HepG2 (cell line): ENCODE measurements at regions not wholly inside any gene's neighbourhood (a gene's known extent, or its start where the extent isn't known, plus 50 kb on each side); places are given as distances from the start of the nearest gene placed in this dataset.

Experiments
- ATAC-seq: fragments of 200-7000 bp; cut with Tn5 transposase; 3 replicates; pipeline ENCODE4 v1.9.1; 2020; ENCODE audit warnings: mild to moderate bottlenecking, moderate library complexity
- BruUV-seq: library from RNA; stranded (reverse); fragments of 400-500 nt; replicated peaks from 2 replicates; lab custom pipeline; 2021; lab: Mats Ljungman, UMichigan
- CTCF ChIA-PET: fragments of 300-600 bp; formaldehyde crosslinking; extraction: SDS; loops from one replicate; lab custom pipeline; 2021; ENCODE audit warnings: low total read pairs, inconsistent platforms, low intra/inter-chr PET ratio; lab: Yijun Ruan, JAX
- POLR2A ChIA-PET: fragments of 350-600 bp; sonication (Branson Sonifier 250); formaldehyde crosslinking; loops from one replicate; lab custom pipeline; 2020; ENCODE audit warnings: antibody characterized with exemption, inconsistent platforms; lab: Yijun Ruan, JAX
- DNase-seq: peaks from one replicate; pipeline ENCODE4 v3.0.0-alpha.2; 2015; ENCODE audit warnings: low spot score
- FAIRE-seq: peaks from 3 replicates; lab custom pipeline; 2011; peaks lifted over from hg19 to GRCh38; lab: Jason Lieb, UNC
- H2AFZ ChIP-seq: one replicate; pipeline ENCODE4 v1.6.1; 2011; ENCODE audit warnings: low read length, inconsistent platforms
- H3K27ac ChIP-seq: fragments of 300-600 bp; 3 replicates; pipeline ENCODE4 v1.8.0; 2011; ENCODE audit warnings: mixed run types, mild to moderate bottlenecking, mixed read lengths, low read length, inconsistent platforms; ENCODE audit not compliant: insufficient read depth; ENCODE audit errors: extremely low read length
- H3K27me3 ChIP-seq, 2 experiments: fragments of 200-600 bp in 1 of 2; 2 replicates in 1 of 2; 3 replicates in 1 of 2; pipeline versions ENCODE4 v1.6.0 to v1.8.0; 2011; ENCODE audit warnings: low read length in 2 of 2, mild to moderate bottlenecking in 2 of 2, moderate library complexity in 2 of 2, inconsistent platforms in 1 of 2; ENCODE audit not compliant: insufficient read depth in 2 of 2, control insufficient read depth in 1 of 2
- H3K36me3 ChIP-seq, 2 experiments: fragments of 200-600 bp in 1 of 2; replicated peaks in 1 of 2; 2 replicates in 1 of 2; 3 replicates in 1 of 2; pipeline versions ENCODE4 v1.5.1 to v1.8.0; 2011; ENCODE audit warnings: low read length in 2 of 2, inconsistent platforms in 1 of 2; ENCODE audit not compliant: insufficient read depth in 2 of 2, control insufficient read depth in 1 of 2
- H3K4me1 ChIP-seq: 2 replicates; pipeline ENCODE4 v1.5.1; 2012; ENCODE audit warnings: low read length, inconsistent platforms; ENCODE audit not compliant: insufficient read depth
- H3K4me2 ChIP-seq: 2 replicates; pipeline ENCODE4 v1.6.0; 2011; ENCODE audit warnings: low read depth, low read length, inconsistent platforms
- H3K4me3 ChIP-seq, 3 experiments: fragments of 200-600 bp in 1 of 3; sonication (generic), shearing (Covaris generic) in 1 of 3; replicated peaks in 1 of 3; 2 replicates each; pipeline ENCODE4 v1.5.1; 2011 to 2016; ENCODE audit warnings: low read length in 3 of 3, inconsistent platforms in 2 of 3, low read depth in 2 of 3, mild to moderate bottlenecking in 2 of 3, control low read depth in 1 of 3, mixed read lengths in 1 of 3; ENCODE audit not compliant: insufficient read depth in 1 of 3
- H3K79me2 ChIP-seq: one replicate; pipeline ENCODE4 v1.6.1; 2011; ENCODE audit warnings: low read length, inconsistent platforms; ENCODE audit not compliant: insufficient read depth
- H3K9ac ChIP-seq: 2 replicates; pipeline ENCODE4 v1.6.0; 2011; ENCODE audit warnings: mild to moderate bottlenecking, low read depth, low read length, inconsistent platforms; ENCODE audit not compliant: insufficient read depth
- H3K9me3 ChIP-seq: 2 replicates; pipeline ENCODE4 v1.5.1; 2012; ENCODE audit warnings: mild to moderate bottlenecking, low read length
- H4K20me1 ChIP-seq: 2 replicates; pipeline ENCODE4 v1.6.0; 2011; ENCODE audit warnings: inconsistent platforms, mild to moderate bottlenecking, low read length, moderate library complexity; ENCODE audit not compliant: insufficient read depth
- KDM3A ChIP-seq: IDR thresholded peaks from 2 replicates; pipeline ENCODE4 v1.6.1; 2018; ENCODE audit warnings: low read depth, missing compliant biosample characterization
- KDM6A ChIP-seq: IDR thresholded peaks from 2 replicates; pipeline ENCODE4 v1.6.1; 2016; ENCODE audit warnings: low read depth
- KLF6 ChIP-seq: IDR thresholded peaks from 2 replicates; pipeline ENCODE4 v1.8.0; 2016; ENCODE audit warnings: missing biosample characterization, missing genetic modification reagents
- MIER3 ChIP-seq: IDR thresholded peaks from 2 replicates; pipeline ENCODE4 v1.6.1; 2016; ENCODE audit warnings: missing compliant biosample characterization, borderline replicate concordance
- MIXL1 ChIP-seq: IDR thresholded peaks from 2 replicates; pipeline ENCODE4 v1.6.1; 2016
- NFKBIZ ChIP-seq: IDR thresholded peaks from 2 replicates; pipeline ENCODE4 v1.6.1; 2018; ENCODE audit warnings: missing genetic modification reagents, missing compliant biosample characterization
- NR2C2 ChIP-seq: sonication (generic); formaldehyde crosslinking; IDR thresholded peaks from 2 replicates; pipeline ENCODE4 v1.4.0; 2020; ENCODE audit warnings: missing genetic modification reagents, mild to moderate bottlenecking, moderate library complexity, borderline replicate concordance
- PAWR ChIP-seq: sonication (generic); formaldehyde crosslinking; IDR thresholded peaks from 2 replicates; pipeline ENCODE4 v1.4.0; 2020; ENCODE audit warnings: missing genetic modification reagents, mild to moderate bottlenecking, borderline replicate concordance
- RCOR2 ChIP-seq: IDR thresholded peaks from 2 replicates; pipeline ENCODE4 v1.6.1; 2016; ENCODE audit warnings: missing biosample characterization, missing genetic modification reagents
- SRSF1 ChIP-seq: fragments of 200-400 bp; formaldehyde crosslinking; optimal IDR thresholded peaks from 2 replicates; pipeline ENCODE3; 2017; ENCODE audit warnings: mild to moderate bottlenecking, low read depth, low read length, moderate library complexity
- SRSF4 ChIP-seq: fragments of 200-400 bp; formaldehyde crosslinking; IDR thresholded peaks from one replicate; pipeline ENCODE4 v1.6.1; 2018; ENCODE audit warnings: mild to moderate bottlenecking, low read depth, low read length, moderate library complexity; ENCODE audit not compliant: poor library complexity, severe bottlenecking
- ZMAT3 ChIP-seq: sonication (generic); formaldehyde crosslinking; conservative IDR thresholded peaks from 2 replicates; pipeline ENCODE4 v1.7.0; 2021; ENCODE audit warnings: missing genetic modification reagents
- ZMYM2 ChIP-seq: sonication (generic); formaldehyde crosslinking; IDR thresholded peaks from 2 replicates; pipeline ENCODE4 v1.8.0; 2022; ENCODE audit warnings: mild to moderate bottlenecking, missing genetic modification reagents
- ZNF205 ChIP-seq: IDR thresholded peaks from 2 replicates; pipeline ENCODE4 v1.6.1; 2018; ENCODE audit warnings: missing biosample characterization, missing genetic modification reagents
- ZNF530 ChIP-seq: sonication (generic); formaldehyde crosslinking; IDR thresholded peaks from 2 replicates; pipeline ENCODE4 v1.5.0; 2020; ENCODE audit warnings: low read depth, mild to moderate bottlenecking, missing genetic modification reagents
- ZNF547 ChIP-seq: sonication (generic); formaldehyde crosslinking; IDR thresholded peaks from 2 replicates; pipeline ENCODE4 v1.5.1; 2020; ENCODE audit warnings: mild to moderate bottlenecking, missing genetic modification reagents
- ZNF672 ChIP-seq: sonication (generic); formaldehyde crosslinking; IDR thresholded peaks from 2 replicates; pipeline ENCODE4 v1.8.1; 2022; ENCODE audit warnings: missing genetic modification reagents
- WGBS: methylation state at CpG from one replicate; pipeline ENCODE4 v1.1.6; 2017; ENCODE audit warnings: low lambda C conversion rate; 5-methylcytosine and 5-hydroxymethylcytosine counted together
- in situ Hi-C: cut with HindIII; loops from 2 replicates; pipeline ENCODE4 v1.10.0; 2017; ENCODE audit warnings: low pct_unique_long_range_greater_than_20kb; ENCODE audit not compliant: extremely low pct_ligation_motif_present
- intact Hi-C: fragments of 100-400 bp; cut with micrococcal nuclease; formaldehyde crosslinking; loops from one replicate; pipeline ENCODE4 v1.10.0; 2022; ENCODE audit not compliant: unreplicated experiment
- TF ChIP-seq, protein P1 (sequence below): sonication (generic); formaldehyde crosslinking; IDR thresholded peaks from 2 replicates; pipeline ENCODE4 v1.9.0; 2021; ENCODE audit warnings: missing genetic modification reagents, borderline replicate concordance

DNA sequence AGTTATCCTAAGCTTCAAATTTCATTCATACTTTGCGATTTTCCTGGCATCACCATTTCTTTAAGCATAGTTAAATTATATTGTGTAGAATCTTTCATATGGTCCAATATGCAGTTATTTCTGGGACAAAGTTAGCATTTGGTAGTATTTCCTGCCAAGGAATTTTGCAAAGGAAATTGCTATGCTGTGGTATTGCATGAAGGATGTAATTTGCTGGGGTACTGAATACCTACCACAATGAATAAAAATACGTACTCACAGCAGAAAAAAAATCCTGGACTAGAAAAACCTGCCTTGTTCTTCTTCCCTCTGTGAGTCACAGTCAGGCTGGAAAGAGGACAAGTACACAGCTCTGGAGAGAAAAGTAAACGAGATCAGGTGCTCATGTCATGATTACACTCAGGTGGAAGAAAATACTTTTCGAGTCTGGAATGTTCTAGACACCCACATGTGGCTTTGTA is 241.2 kb downstream of the PTBP2 start (continued):
- TF ChIP-seq NFKBIZ (CRISPR knock-in tag) (no peak), MIER3 (no peak)

DNA sequence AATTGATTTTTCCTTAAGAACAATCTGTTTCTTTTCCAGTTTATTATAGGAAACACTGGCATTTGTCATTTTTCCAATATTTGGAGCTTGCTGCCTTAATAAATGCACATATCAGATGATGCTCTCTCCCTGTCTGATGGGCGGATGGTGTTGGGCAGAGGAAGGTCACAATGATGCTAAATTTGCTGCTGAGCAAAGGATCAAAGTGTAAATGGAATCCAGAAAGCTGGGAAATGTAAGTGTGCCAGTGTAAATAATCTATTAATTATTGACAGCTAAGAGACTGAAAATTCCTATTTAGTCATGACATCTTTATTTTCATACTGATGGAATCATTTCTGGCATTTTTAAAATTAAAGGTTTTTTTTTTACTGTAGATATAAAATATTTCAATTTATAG is 243.2 kb downstream of the PTBP2 start:
- Histone ChIP-seq H3K79me2 (no peaks in the 10 kb centered on the region), H4K20me1 (no peaks in the 10 kb centered on the region), H3K4me2 (no peak overlapping the region), H3K36me3 (no peaks in the 10 kb centered on the region), H3K27me3 (no peaks in the 10 kb centered on the region), H3K4me1 (no peaks in the 10 kb centered on the region), H3K4me3 (no peak overlapping the region), H3K9ac (no peak overlapping the region)
- ATAC-seq (no peak), FAIRE-seq (no peak), DNase-seq (no peak)
- ChIA-PET CTCF (no interaction called here), POLR2A (no interaction called here)
- in situ Hi-C loops, result loop anchor here (10.0 kb wide), 1 partner anchor 1090 kb away; no protein-coding TSS in a partner anchor
- WGBS, result 0% methylated on average over 1 of the region's 1 CpG
- intact Hi-C loops, result no loop called here
- no TSS peak for BruUV-seq
- TF ChIP-seq ZNF205 (no peak), RCOR2 (CRISPR knock-in tag) (no peak), KLF6 (CRISPR knock-in tag) (no peak), MIXL1 (CRISPR knock-in tag) (no peak), ZNF530 (no peak), SRSF1 (no peak), PAWR (CRISPR knock-in tag) (no peak), ZNF672 (CRISPR knock-in tag) (no peak), SRSF4 (no peak), KDM6A (no peak), ZNF547 (CRISPR knock-in tag) (no peak), KDM3A (CRISPR knock-in tag) (no peak), ZMAT3 (CRISPR knock-in tag) (no peak), ZMYM2 (CRISPR knock-in tag) (no peak), NR2C2 (CRISPR knock-in tag) (no peak), NFKBIZ (CRISPR knock-in tag) (no peak)
- TF ChIP-seq, protein P1, sequence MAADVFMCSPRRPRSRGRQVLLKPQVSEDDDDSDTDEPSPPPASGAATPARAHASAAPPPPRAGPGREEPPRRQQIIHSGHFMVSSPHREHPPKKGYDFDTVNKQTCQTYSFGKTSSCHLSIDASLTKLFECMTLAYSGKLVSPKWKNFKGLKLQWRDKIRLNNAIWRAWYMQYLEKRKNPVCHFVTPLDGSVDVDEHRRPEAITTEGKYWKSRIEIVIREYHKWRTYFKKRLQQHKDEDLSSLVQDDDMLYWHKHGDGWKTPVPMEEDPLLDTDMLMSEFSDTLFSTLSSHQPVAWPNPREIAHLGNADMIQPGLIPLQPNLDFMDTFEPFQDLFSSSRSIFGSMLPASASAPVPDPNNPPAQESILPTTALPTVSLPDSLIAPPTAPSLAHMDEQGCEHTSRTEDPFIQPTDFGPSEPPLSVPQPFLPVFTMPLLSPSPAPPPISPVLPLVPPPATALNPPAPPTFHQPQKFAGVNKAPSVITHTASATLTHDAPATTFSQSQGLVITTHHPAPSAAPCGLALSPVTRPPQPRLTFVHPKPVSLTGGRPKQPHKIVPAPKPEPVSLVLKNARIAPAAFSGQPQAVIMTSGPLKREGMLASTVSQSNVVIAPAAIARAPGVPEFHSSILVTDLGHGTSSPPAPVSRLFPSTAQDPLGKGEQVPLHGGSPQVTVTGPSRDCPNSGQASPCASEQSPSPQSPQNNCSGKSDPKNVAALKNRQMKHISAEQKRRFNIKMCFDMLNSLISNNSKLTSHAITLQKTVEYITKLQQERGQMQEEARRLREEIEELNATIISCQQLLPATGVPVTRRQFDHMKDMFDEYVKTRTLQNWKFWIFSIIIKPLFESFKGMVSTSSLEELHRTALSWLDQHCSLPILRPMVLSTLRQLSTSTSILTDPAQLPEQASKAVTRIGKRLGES (CRISPR knock-in tag), result no peak
- TF ChIP-seq, all 625 proteins: peak for 0
- Histone ChIP-seq H2AFZ (no peak overlapping the region), H3K27ac (no peak overlapping the region), H3K9me3 (no peaks in the 10 kb centered on the region)
